Mesenchymal stem cell (in vitro differentiated cells and primary cell): ENCODE measurements at regions not wholly inside any gene's neighbourhood (a gene's known extent, or its start where the extent isn't known, plus 50 kb on each side); places are given as distances from the start of the nearest gene placed in this dataset.

Source experiments
- DNase-seq: peaks from one replicate; pipeline ENCODE4 v3.0.0-alpha.2; 2013
- H2AFZ ChIP-seq: one replicate; pipeline ENCODE4 v1.6.1; 2013; ENCODE audit warnings: low read depth, mild to moderate bottlenecking, control low read depth, inconsistent platforms, low read length, moderate library complexity
- H2AK5ac ChIP-seq: 2 replicates; pipeline ENCODE4 v1.6.1; 2013; ENCODE audit warnings: low read length, moderate library complexity, mild to moderate bottlenecking, inconsistent platforms; ENCODE audit not compliant: severe bottlenecking
- H2BK120ac ChIP-seq: one replicate; pipeline ENCODE4 v1.6.1; 2013; ENCODE audit warnings: low read depth, mild to moderate bottlenecking, inconsistent platforms, low read length, moderate library complexity
- H2BK12ac ChIP-seq, 2 experiments: one replicate each; pipeline ENCODE4 v1.6.1; 2013; ENCODE audit warnings: inconsistent platforms in 2 of 2, low read length in 2 of 2, mild to moderate bottlenecking in 2 of 2, moderate library complexity in 2 of 2, control low read depth in 1 of 2
- H2BK15ac ChIP-seq: one replicate; pipeline ENCODE4 v1.6.1; 2013; ENCODE audit warnings: mild to moderate bottlenecking, low read depth, inconsistent platforms; ENCODE audit not compliant: poor library complexity, severe bottlenecking
- H2BK5ac ChIP-seq: 2 replicates; pipeline ENCODE4 v1.6.1; 2013; ENCODE audit warnings: low read depth, mild to moderate bottlenecking, low read length, control low read depth, inconsistent platforms; ENCODE audit not compliant: poor library complexity, severe bottlenecking
- H3K14ac ChIP-seq, 2 experiments: one replicate each; pipeline ENCODE4 v1.6.1; 2013; ENCODE audit warnings: inconsistent platforms in 2 of 2, low read length in 2 of 2, control low read depth in 1 of 2, mild to moderate bottlenecking in 1 of 2, moderate library complexity in 1 of 2
- H3K18ac ChIP-seq, 2 experiments: one replicate each; pipeline ENCODE4 v1.6.1; 2013; ENCODE audit warnings: inconsistent platforms in 2 of 2, low read length in 2 of 2, control low read depth in 1 of 2, low read depth in 1 of 2, mild to moderate bottlenecking in 1 of 2
- H3K23ac ChIP-seq, 2 experiments: one replicate each; pipeline ENCODE4 v1.6.1; 2013; ENCODE audit warnings: inconsistent platforms in 2 of 2, low read length in 2 of 2, mild to moderate bottlenecking in 2 of 2, moderate library complexity in 2 of 2, control low read depth in 1 of 2
- H3K27ac ChIP-seq: 2 replicates; pipeline ENCODE4 v1.5.1; 2013; ENCODE audit warnings: mild to moderate bottlenecking, moderate library complexity, low read length, control low read depth, inconsistent platforms; ENCODE audit not compliant: poor library complexity, severe bottlenecking
- H3K27me3 ChIP-seq, 2 experiments: 2 replicates each; pipeline versions ENCODE4 v1.6.1 to v1.7.0; 2013; ENCODE audit warnings: low read length in 2 of 2, mild to moderate bottlenecking in 2 of 2, moderate library complexity in 2 of 2, control low read depth in 1 of 2, inconsistent platforms in 1 of 2; ENCODE audit not compliant: control insufficient read depth in 1 of 2, insufficient read depth in 1 of 2
- H3K36me3 ChIP-seq, 2 experiments: 2 replicates each; pipeline versions ENCODE4 v1.6.1 to v1.7.0; 2013; ENCODE audit warnings: low read length in 2 of 2, control low read depth in 1 of 2, inconsistent platforms in 1 of 2, low read depth in 1 of 2, mild to moderate bottlenecking in 1 of 2; ENCODE audit not compliant: insufficient read depth in 2 of 2, control insufficient read depth in 1 of 2
- H3K4ac ChIP-seq, 2 experiments: one replicate each; pipeline ENCODE4 v1.6.1; 2013; ENCODE audit warnings: inconsistent platforms in 2 of 2, low read length in 2 of 2, mild to moderate bottlenecking in 2 of 2, moderate library complexity in 2 of 2, control low read depth in 1 of 2, low read depth in 1 of 2
- H3K4me1 ChIP-seq: 2 replicates; pipeline ENCODE4 v1.6.1; 2013; ENCODE audit warnings: low read depth, low read length, control low read depth; ENCODE audit not compliant: control insufficient read depth, insufficient read depth
- H3K4me2 ChIP-seq: 2 replicates; pipeline ENCODE4 v1.6.1; 2013; ENCODE audit warnings: low read length, mild to moderate bottlenecking, inconsistent platforms; ENCODE audit not compliant: poor library complexity, severe bottlenecking
- H3K4me3 ChIP-seq, 2 experiments: 2 replicates each; pipeline versions ENCODE4 v1.5.1 to v1.7.0; 2013; ENCODE audit warnings: low read length in 2 of 2, mild to moderate bottlenecking in 2 of 2, control low read depth in 1 of 2, low read depth in 1 of 2; ENCODE audit not compliant: insufficient read depth in 1 of 2
- H3K79me1 ChIP-seq: replicated peaks from 2 replicates; pipeline ENCODE4 v1.6.1; 2013; ENCODE audit warnings: mild to moderate bottlenecking, control low read depth, low read length, inconsistent platforms; ENCODE audit not compliant: poor library complexity, severe bottlenecking
- H3K9ac ChIP-seq: 2 replicates; pipeline ENCODE4 v1.7.0; 2013; ENCODE audit warnings: mild to moderate bottlenecking, low read length, moderate library complexity
- H3K9me3 ChIP-seq: 2 replicates; pipeline ENCODE4 v1.7.0; 2013; ENCODE audit warnings: mild to moderate bottlenecking, low read length; ENCODE audit not compliant: control insufficient read depth
- H4K8ac ChIP-seq: one replicate; pipeline ENCODE4 v1.6.1; 2013; ENCODE audit warnings: inconsistent platforms, mild to moderate bottlenecking, low read length, moderate library complexity
- H4K91ac ChIP-seq: one replicate; pipeline ENCODE4 v1.6.1; 2013; ENCODE audit warnings: mild to moderate bottlenecking, low read length, inconsistent platforms
- WGBS: methylation state at CpG from one replicate; pipeline ENCODE4 v1.1.7; 2013; ENCODE audit warnings: mixed read lengths; 5-methylcytosine and 5-hydroxymethylcytosine counted together

DNA sequence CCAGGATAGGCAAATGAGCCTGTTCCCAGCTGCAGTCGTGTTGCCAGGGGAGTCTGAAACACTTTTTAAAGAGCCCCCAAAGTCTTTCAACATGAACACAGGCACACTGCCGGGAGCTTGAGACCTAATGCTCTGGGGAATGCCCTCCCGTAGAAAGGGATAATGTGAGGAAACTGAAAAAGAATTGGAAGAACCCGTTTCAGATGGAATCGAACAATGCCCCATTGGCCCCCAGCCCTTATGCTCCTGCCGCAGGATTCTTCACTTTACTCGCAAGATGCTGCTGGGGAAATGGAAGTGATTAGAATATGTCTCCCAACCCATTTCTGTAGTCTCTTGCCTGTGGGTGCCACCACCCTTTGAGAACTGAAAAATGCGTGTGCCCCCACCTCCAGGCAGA is 136.3 kb upstream of the GATA6 start:
- Histone ChIP-seq H3K14ac (no peak overlapping the region), H3K79me1 (no peaks in the 10 kb centered on the region), H3K36me3 (no peaks in the 10 kb centered on the region), H2AFZ (no peak overlapping the region), H3K4me3 (no peak overlapping the region), H4K8ac (no peak overlapping the region), H3K27ac (peak overlapping the region; percentile 88), H2AK5ac (peak overlapping the region; percentile 95), H4K91ac (no peak overlapping the region), H3K4ac (no peak overlapping the region), H3K4me1 (peaks cover 6% of the 10 kb centered on the region), H3K23ac (no peak overlapping the region), H2BK120ac (no peak overlapping the region), H3K9me3 (no peaks in the 10 kb centered on the region), H3K4me2 (no peak overlapping the region), H2BK12ac (no peak overlapping the region), H2BK5ac (no peak overlapping the region), H3K9ac (no peak overlapping the region), H3K18ac (no peak overlapping the region), H3K27me3 (peaks cover 0 to 5% of the 10 kb centered on the region in 2 experiments), H2BK15ac (no peak overlapping the region)
- no peak for DNase-seq
- 81% methylated on average over 8 of the region's 8 CpGs for WGBS

DNA sequence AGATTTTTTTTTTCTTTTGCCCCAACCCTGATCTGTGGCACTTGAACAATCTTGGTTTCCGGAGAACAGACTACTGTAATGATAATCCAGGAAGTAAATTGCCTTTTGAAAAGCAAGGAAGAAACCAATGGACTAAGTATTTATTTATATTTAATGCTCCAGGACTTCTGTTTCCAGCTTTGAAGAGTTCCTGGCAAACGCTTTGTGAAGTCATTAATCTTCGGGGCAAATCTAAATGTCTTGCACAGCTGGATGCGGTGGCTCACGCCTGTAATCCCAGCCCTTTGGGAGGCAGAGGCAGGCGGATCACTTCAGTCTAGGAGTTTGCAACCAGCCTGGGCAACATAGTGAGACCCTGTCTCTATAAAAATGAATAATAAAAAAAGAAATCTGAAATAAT is 135.1 kb upstream of the GATA6 start:
- Histone ChIP-seq H3K36me3 (no peaks in the 10 kb centered on the region), H2BK120ac (no peak overlapping the region), H2AK5ac (no peak overlapping the region), H3K4me1 (peaks cover 6% of the 10 kb centered on the region), H2BK12ac (no peak overlapping the region), H2BK5ac (no peak overlapping the region), H3K4ac (no peak overlapping the region), H3K9ac (no peak overlapping the region), H4K8ac (no peak overlapping the region), H3K27me3 (peaks cover under 1 to 5% of the 10 kb centered on the region in 2 experiments), H3K4me2 (no peak overlapping the region), H3K9me3 (no peaks in the 10 kb centered on the region), H3K18ac (no peak overlapping the region), H3K27ac (no peak overlapping the region), H4K91ac (no peak overlapping the region), H3K79me1 (no peaks in the 10 kb centered on the region), H3K14ac (no peak overlapping the region), H3K4me3 (no peak overlapping the region), H3K23ac (no peak overlapping the region), H2AFZ (no peak overlapping the region), H2BK15ac (no peak overlapping the region)
- peak; percentile 18 for DNase-seq
- 37% methylated on average over 5 of the region's 6 CpGs for WGBS

GRCh38 chr18:22040533-22040932 is 128.9 kb upstream of the GATA6 start:
- WGBS = 95% methylated on average over 4 of the region's 4 CpGs
- no peak overlapping the region for H3K27ac ChIP-seq
- H3K4me2 ChIP-seq = no peak overlapping the region
- H3K9ac ChIP-seq = no peak overlapping the region
- H3K14ac ChIP-seq = no peak overlapping the region
- H3K4ac ChIP-seq = no peak overlapping the region
- H3K18ac ChIP-seq = no peak overlapping the region
- H3K36me3 ChIP-seq = no peaks in the 10 kb centered on the region
- no peak overlapping the region for H4K91ac ChIP-seq
- no peak overlapping the region for H2BK15ac ChIP-seq
- H2BK12ac ChIP-seq = no peak overlapping the region
- no peak overlapping the region for H2BK5ac ChIP-seq
- no peak overlapping the region for H2AK5ac ChIP-seq
- no peak overlapping the region for H2AFZ ChIP-seq
- no peaks in the 10 kb centered on the region for H3K9me3 ChIP-seq
- H3K4me1 ChIP-seq = no peaks in the 10 kb centered on the region
- H4K8ac ChIP-seq = no peak overlapping the region
- H3K23ac ChIP-seq = no peak overlapping the region
- H3K79me1 ChIP-seq = no peaks in the 10 kb centered on the region
- H3K4me3 ChIP-seq = no peak overlapping the region
- no peak for DNase-seq
- H2BK120ac ChIP-seq = no peak overlapping the region
- H3K27me3 ChIP-seq = peaks cover 6 to 32% of the 10 kb centered on the region in 2 experiments

DNA sequence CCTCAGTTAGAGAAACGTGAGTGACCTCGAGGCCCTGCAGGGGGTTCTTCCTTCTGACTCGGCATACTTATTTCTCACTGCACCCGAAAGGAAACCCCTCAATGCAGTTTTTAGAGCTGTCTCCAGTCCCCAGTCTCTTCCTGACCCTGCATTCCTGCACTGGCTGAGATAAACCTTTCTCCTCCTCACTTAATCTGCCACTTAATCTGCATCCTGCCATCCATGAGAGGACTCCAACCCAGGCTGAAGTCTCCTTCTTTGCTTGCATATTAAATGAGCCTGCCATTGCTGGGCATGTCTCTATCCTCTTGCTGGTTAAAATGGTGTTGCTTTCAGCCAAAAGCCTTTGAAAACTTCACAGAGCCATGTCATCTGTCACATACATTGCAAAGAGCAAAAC is 125.6 kb upstream of the GATA6 start:
- no peak overlapping the region for H2BK12ac ChIP-seq
- no peak overlapping the region for H2BK120ac ChIP-seq
- no peak overlapping the region for H3K14ac ChIP-seq
- H3K23ac ChIP-seq = no peak overlapping the region
- H3K9ac ChIP-seq = no peak overlapping the region
- H3K27me3 ChIP-seq = peaks cover 6 to 57% of the 10 kb centered on the region in 2 experiments
- H2BK15ac ChIP-seq = no peak overlapping the region
- no peaks in the 10 kb centered on the region for H3K79me1 ChIP-seq
- no peak overlapping the region for H4K8ac ChIP-seq
- no peak overlapping the region for H3K18ac ChIP-seq
- H3K27ac ChIP-seq = no peak overlapping the region
- H2AK5ac ChIP-seq = no peak overlapping the region
- H4K91ac ChIP-seq = no peak overlapping the region
- no peaks in the 10 kb centered on the region for H3K9me3 ChIP-seq
- H3K4ac ChIP-seq = no peak overlapping the region
- H2AFZ ChIP-seq = no peak overlapping the region
- DNase-seq = no peak
- no peaks in the 10 kb centered on the region for H3K4me1 ChIP-seq
- no peak overlapping the region for H2BK5ac ChIP-seq
- H3K4me3 ChIP-seq = no peak overlapping the region
- no peaks in the 10 kb centered on the region for H3K36me3 ChIP-seq
- H3K4me2 ChIP-seq = no peak overlapping the region
- 42% methylated on average over 4 of the region's 4 CpGs for WGBS
